Endothelial cell of umbilical vein (primary cell): ENCODE measurements at regions not wholly inside any gene's neighbourhood (a gene's known extent, or its start where the extent isn't known, plus 50 kb on each side); places are given as distances from the start of the nearest gene placed in this dataset.

Experiments
- BruUV-seq: library from RNA; stranded (reverse); fragments of 400-500 nt; replicated peaks from 2 replicates; lab custom pipeline; 2021; lab: Mats Ljungman, UMichigan
- CTCF ChIA-PET: fragments of 300-600, 350-600 bp; sonication (Branson Sonifier 250); formaldehyde crosslinking; loops from one replicate; lab custom pipeline; 2021; ENCODE audit warnings: antibody characterized with exemption, inconsistent platforms; lab: Charles Lee
- POLR2A ChIA-PET: fragments of 300-600, 350-600 bp; sonication (Branson Sonifier 250); formaldehyde crosslinking; loops from one replicate; lab custom pipeline; 2021; ENCODE audit warnings: antibody characterized with exemption, inconsistent platforms; lab: Charles Lee
- DNase-seq: peaks from one replicate; pipeline ENCODE4 v3.0.0-alpha.2; 2011; ENCODE audit warnings: low read depth, low spot score
- FAIRE-seq: peaks from 2 replicates; lab custom pipeline; 2011; peaks lifted over from hg19 to GRCh38; lab: Jason Lieb, UNC
- H2AFZ ChIP-seq: 2 replicates; pipeline ENCODE4 v1.6.0; 2012; ENCODE audit warnings: low read depth, low read length, control low read depth, inconsistent platforms
- H3K27ac ChIP-seq: 2 replicates; pipeline ENCODE4 v1.5.1; 2011; ENCODE audit warnings: low read depth, mild to moderate bottlenecking, control low read depth, low read length, moderate library complexity; ENCODE audit not compliant: insufficient read depth
- H3K27me3 ChIP-seq, 2 experiments: 2 replicates each; pipeline versions ENCODE4 v1.6.0 to v1.6.1; 2011; ENCODE audit warnings: low read length in 2 of 2, mixed read lengths in 1 of 2; ENCODE audit not compliant: control insufficient read depth in 2 of 2, insufficient read depth in 2 of 2
- H3K36me3 ChIP-seq, 2 experiments: 2 replicates in 1 of 2; 3 replicates in 1 of 2; pipeline ENCODE4 v1.5.1; 2011; ENCODE audit warnings: low read length in 2 of 2, mild to moderate bottlenecking in 1 of 2, moderate library complexity in 1 of 2; ENCODE audit not compliant: control insufficient read depth in 2 of 2, insufficient read depth in 2 of 2; ENCODE audit errors: extremely low read depth in 1 of 2
- H3K4me1 ChIP-seq: 3 replicates; pipeline ENCODE4 v1.5.1; 2011; ENCODE audit warnings: mild to moderate bottlenecking, low read length; ENCODE audit not compliant: control insufficient read depth, insufficient read depth; ENCODE audit errors: extremely low read depth
- H3K4me2 ChIP-seq: 2 replicates; pipeline ENCODE4 v1.6.1; 2011; ENCODE audit warnings: low read length, control low read depth, mixed read lengths; ENCODE audit not compliant: insufficient read depth
- H3K4me3 ChIP-seq, 3 experiments: fragments of 200-600 bp in 1 of 3; sonication (generic), shearing (Covaris generic) in 1 of 3; replicated peaks in 1 of 3; 2 replicates each; pipeline ENCODE4 v1.5.1; 2011 to 2016; ENCODE audit warnings: control low read depth in 3 of 3, low read length in 3 of 3, mild to moderate bottlenecking in 2 of 3, inconsistent platforms in 1 of 3, low read depth in 1 of 3, moderate library complexity in 1 of 3; ENCODE audit not compliant: insufficient read depth in 1 of 3
- H3K79me2 ChIP-seq: 2 replicates; pipeline ENCODE4 v1.6.0; 2012; ENCODE audit warnings: low read length, inconsistent platforms; ENCODE audit not compliant: control insufficient read depth, insufficient read depth
- H3K9ac ChIP-seq: replicated peaks from 2 replicates; pipeline ENCODE3; 2011; ENCODE audit warnings: low read length, control low read depth; ENCODE audit not compliant: insufficient read depth; ENCODE audit errors: extremely low read depth
- H3K9me1 ChIP-seq: replicated peaks from 3 replicates; pipeline ENCODE4 v1.6.0; 2011; ENCODE audit warnings: mild to moderate bottlenecking, low read length; ENCODE audit not compliant: control insufficient read depth, insufficient read depth; ENCODE audit errors: extremely low read depth
- H3K9me3 ChIP-seq: replicated peaks from 2 replicates; pipeline ENCODE4 v1.5.1; 2012; ENCODE audit warnings: low read length, inconsistent platforms; ENCODE audit not compliant: control insufficient read depth, insufficient read depth
- H4K20me1 ChIP-seq: replicated peaks from 2 replicates; pipeline ENCODE3; 2011; ENCODE audit warnings: mild to moderate bottlenecking, low read length; ENCODE audit not compliant: control insufficient read depth, insufficient read depth; ENCODE audit errors: extremely low read depth
- EZH2 ChIP-seq: IDR thresholded peaks from 2 replicates; pipeline ENCODE4 v1.6.1; 2012; ENCODE audit warnings: borderline replicate concordance, low read depth, mild to moderate bottlenecking, moderate library complexity, low read length, inconsistent platforms; ENCODE audit not compliant: severe bottlenecking
- FOS ChIP-seq: IDR thresholded peaks from 2 replicates; pipeline ENCODE4 v1.6.1; 2011; ENCODE audit warnings: mild to moderate bottlenecking, low read length, moderate library complexity, borderline replicate concordance; ENCODE audit not compliant: insufficient read depth
- GATA2 ChIP-seq: IDR thresholded peaks from 2 replicates; pipeline ENCODE4 v1.7.0; 2011; ENCODE audit warnings: low read depth, mild to moderate bottlenecking, moderate library complexity, mixed read lengths, low read length; ENCODE audit not compliant: insufficient read length, insufficient read depth
- JUN ChIP-seq: IDR thresholded peaks from 2 replicates; pipeline ENCODE4 v1.6.1; 2011; ENCODE audit warnings: borderline replicate concordance, low read depth; ENCODE audit not compliant: insufficient read length, insufficient read depth
- MYC ChIP-seq: IDR thresholded peaks from one replicate; pipeline ENCODE4 v1.6.1; 2011; ENCODE audit warnings: mild to moderate bottlenecking, low read depth, low read length
- POLR2A ChIP-seq: IDR thresholded peaks from 2 replicates; pipeline ENCODE4 v1.6.1; 2012; ENCODE audit warnings: low read depth, mild to moderate bottlenecking, control low read depth, low read length
- POLR2AphosphoS5 ChIP-seq: IDR thresholded peaks from 2 replicates; pipeline ENCODE4 v1.6.1; 2012; ENCODE audit warnings: low read depth, mild to moderate bottlenecking, control low read depth, low read length, moderate library complexity; ENCODE audit not compliant: insufficient read depth
- dilution Hi-C: fragments of 300-500 bp; cut with MboI; formaldehyde crosslinking; loops from one replicate; pipeline ENCODE4 v1.15.0; 2019; ENCODE audit warnings: low sequenced_read_pairs; ENCODE audit not compliant: extremely low pct_ligation_motif_present
- intact Hi-C: fragments of 100-400 bp; cut with micrococcal nuclease; formaldehyde crosslinking; loops from one replicate; pipeline ENCODE4 v1.10.0; 2022
- TF ChIP-seq, protein P1 (sequence below): IDR thresholded peaks from 2 replicates; pipeline ENCODE4 v1.6.1; 2011; ENCODE audit not compliant: insufficient read depth, insufficient read length
- TF ChIP-seq, protein P2 (sequence below), 2 donors: IDR thresholded peaks; 1 replicate in 1 of 2; 2 replicates in 1 of 2; pipeline ENCODE4 v1.5.1; 2011; ENCODE audit warnings: low read length in 2 of 2, mild to moderate bottlenecking in 2 of 2, moderate library complexity in 2 of 2, control low read depth in 1 of 2, inconsistent platforms in 1 of 2, low read depth in 1 of 2; ENCODE audit not compliant: insufficient read depth in 1 of 2; ENCODE audit errors: extremely low read depth in 1 of 2

- FAIRE-seq (no peak), DNase-seq (no peak)
- H3K27me3 ChIP-seq, result no peaks in the 10 kb centered on the region
- H4K20me1 ChIP-seq, result no peaks in the 10 kb centered on the region
- ChIA-PET CTCF (no interaction called here), POLR2A (no interaction called here)
- H3K9me3 ChIP-seq, result no peaks in the 10 kb centered on the region
- no peaks in the 10 kb centered on the region for H3K9me1 ChIP-seq
- no peak overlapping the region for H3K4me2 ChIP-seq
- TF ChIP-seq JUN (no peak), GATA2 (no peak), POLR2AphosphoS5 (no peak), MYC (no peak), POLR2A (no peak), FOS (no peak), EZH2 (no peak)
- TF ChIP-seq, protein P1, sequence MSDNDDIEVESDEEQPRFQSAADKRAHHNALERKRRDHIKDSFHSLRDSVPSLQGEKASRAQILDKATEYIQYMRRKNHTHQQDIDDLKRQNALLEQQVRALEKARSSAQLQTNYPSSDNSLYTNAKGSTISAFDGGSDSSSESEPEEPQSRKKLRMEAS, result no peak
- TF ChIP-seq, protein P2, sequence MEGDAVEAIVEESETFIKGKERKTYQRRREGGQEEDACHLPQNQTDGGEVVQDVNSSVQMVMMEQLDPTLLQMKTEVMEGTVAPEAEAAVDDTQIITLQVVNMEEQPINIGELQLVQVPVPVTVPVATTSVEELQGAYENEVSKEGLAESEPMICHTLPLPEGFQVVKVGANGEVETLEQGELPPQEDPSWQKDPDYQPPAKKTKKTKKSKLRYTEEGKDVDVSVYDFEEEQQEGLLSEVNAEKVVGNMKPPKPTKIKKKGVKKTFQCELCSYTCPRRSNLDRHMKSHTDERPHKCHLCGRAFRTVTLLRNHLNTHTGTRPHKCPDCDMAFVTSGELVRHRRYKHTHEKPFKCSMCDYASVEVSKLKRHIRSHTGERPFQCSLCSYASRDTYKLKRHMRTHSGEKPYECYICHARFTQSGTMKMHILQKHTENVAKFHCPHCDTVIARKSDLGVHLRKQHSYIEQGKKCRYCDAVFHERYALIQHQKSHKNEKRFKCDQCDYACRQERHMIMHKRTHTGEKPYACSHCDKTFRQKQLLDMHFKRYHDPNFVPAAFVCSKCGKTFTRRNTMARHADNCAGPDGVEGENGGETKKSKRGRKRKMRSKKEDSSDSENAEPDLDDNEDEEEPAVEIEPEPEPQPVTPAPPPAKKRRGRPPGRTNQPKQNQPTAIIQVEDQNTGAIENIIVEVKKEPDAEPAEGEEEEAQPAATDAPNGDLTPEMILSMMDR (IDR thresholded peaks at IDR 0.05; ENCODE audit: extremely low read depth in 1 of 2, insufficient read depth in 1 of 2, low read depth in 1 of 2, low read length in 2 of 2), result no peak
- no peaks in the 10 kb centered on the region for H3K79me2 ChIP-seq
- no peak overlapping the region for H3K9ac ChIP-seq
- no peaks in the 10 kb centered on the region for H3K4me1 ChIP-seq
- no peak overlapping the region for H3K27ac ChIP-seq
- BruUV-seq, result no TSS peak
- intact Hi-C loops, result no loop called here
- H3K4me3 ChIP-seq, result no peak overlapping the region
- H2AFZ ChIP-seq, result no peak overlapping the region
- dilution Hi-C loops, result no loop called here
- no peaks in the 10 kb centered on the region for H3K36me3 ChIP-seq
Measured at GRCh38 chr7:52797801-52798200, 237.6 kb upstream of the POM121L12 start.
